Eye (tissue), 1 donor: ENCODE measurements at regions not wholly inside any gene's neighbourhood (a gene's known extent, or its start where the extent isn't known, plus 50 kb on each side); places are given as distances from the start of the nearest gene placed in this dataset.
"Not testable (repeated sequence)": the region's sequence is repeated elsewhere in the genome, so short reads cannot be mapped to it uniquely, and the experiment has no call there.

Experiments used
- DNase-seq: peaks from one replicate; pipeline ENCODE4 v3.0.0-alpha.2; 2015

DNA sequence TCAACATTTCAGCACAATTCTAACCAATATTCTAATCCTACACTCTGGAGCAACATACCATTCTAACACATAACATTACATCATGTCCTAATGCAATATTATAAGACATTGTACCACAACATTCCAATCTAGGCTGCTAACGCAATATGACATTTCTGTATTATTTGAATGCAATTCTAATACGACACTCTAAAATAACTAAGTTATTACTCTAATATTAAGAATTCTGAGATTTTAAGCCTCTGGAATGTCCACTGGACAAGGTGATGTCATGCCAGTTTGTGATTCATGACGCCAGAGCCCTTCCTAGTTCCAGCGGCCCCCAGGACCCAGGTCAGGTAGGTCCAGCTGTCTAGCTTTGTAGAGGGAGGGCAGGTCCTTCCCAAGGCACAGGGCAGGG is 69.7 kb upstream of the SIRPA start:
- no peak for DNase-seq

DNA sequence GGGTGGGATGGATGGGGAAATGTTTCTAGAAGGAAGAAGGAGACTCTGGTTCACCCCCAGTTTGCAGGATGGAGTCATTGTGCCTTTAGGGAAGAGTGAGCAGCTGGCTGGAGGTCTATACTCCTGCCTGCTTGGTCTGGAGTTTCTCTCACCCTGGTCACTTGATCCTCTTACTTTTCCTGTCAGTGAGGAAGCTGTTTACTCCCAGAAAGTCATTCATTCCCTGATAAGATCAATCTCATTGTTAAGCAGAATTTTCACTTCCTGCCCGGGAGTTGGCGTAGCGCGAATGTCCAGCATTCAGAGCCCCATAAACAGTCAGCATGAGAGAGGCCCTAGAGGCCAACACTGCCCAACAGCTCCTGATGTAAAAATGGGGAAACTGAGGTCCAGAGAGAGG is 70.4 kb upstream of the SIRPA start:
- DNase-seq = no peak

DNA sequence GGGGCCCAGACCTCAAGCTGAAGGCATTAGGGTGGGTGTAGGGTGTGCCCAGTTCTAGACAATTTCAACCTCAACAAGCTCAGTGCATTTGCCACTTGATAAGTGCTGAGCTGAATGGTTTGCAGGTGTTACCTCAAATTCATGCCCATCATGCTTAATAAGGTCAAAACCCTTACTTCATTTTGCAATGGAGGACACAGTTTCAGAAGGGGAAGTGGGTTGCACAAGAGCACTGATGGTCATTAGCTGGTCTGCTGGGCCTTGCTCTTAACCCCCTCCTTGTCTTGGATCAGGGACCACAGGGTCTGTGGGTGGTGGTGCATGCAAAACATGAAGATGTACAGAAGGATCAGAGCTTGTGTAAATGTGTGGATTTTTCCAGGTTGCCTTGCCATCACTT is 71.0 kb upstream of the SIRPA start:
- DNase-seq = no peak

DNA sequence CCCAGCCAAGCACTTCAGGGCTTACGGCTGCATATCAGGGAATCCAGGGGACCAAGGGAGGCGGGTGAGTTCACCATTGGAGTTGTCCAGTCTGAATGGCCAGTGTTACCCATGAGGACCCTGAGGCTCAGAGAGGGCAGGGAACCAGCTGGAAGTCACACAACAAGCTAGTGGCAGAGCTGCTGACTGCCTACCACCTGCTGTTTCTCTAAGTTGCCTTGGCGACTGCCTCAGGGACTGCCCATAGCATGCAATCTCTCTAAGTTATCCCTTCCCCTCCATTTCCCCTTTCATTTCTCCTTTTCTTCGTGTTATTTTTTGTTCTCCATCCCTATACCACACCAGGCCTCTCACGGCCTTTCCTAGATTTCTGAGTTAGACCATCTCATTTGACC is 71.8 kb upstream of the SIRPA start:
- no peak for DNase-seq

DNA sequence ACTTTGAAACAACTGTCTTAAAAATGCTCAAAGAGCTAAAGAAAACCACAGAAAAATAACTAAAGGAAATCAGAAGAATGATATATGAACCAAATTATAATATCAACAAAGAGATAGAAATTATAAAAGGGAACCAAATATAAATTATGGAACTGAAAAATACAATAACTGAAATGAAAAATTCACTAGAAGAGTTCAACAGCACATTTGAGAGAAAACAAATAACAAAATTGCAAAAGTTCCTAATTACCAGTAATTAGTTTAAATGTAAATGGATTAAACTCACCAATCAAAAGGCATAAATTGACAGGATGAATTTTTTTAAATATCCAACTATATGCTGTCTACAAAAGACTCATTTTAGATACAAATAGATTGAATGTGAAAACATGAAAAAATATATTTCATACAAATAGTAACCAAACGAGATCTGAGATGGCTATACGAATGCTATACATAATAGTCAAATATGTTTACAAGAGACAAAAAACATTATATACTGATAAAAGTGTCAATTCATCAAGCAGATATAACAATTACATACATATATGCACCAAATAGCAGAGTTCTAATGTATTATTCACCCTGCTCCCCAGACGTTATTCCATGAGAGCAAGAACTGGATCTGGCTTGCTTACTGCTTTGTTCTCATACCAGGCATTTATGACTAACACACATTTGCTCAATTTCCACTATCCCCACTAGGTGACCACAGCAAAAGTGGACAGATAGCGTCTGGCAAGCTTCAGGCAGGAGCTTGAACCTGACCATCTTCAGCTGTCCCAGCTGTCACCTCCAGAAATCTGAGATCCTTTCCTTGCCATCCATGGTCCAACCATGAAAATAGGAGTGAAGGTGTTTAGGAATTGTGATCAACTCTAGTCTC is 72.4 kb upstream of the SIRPA start:
- no peak for DNase-seq

DNA sequence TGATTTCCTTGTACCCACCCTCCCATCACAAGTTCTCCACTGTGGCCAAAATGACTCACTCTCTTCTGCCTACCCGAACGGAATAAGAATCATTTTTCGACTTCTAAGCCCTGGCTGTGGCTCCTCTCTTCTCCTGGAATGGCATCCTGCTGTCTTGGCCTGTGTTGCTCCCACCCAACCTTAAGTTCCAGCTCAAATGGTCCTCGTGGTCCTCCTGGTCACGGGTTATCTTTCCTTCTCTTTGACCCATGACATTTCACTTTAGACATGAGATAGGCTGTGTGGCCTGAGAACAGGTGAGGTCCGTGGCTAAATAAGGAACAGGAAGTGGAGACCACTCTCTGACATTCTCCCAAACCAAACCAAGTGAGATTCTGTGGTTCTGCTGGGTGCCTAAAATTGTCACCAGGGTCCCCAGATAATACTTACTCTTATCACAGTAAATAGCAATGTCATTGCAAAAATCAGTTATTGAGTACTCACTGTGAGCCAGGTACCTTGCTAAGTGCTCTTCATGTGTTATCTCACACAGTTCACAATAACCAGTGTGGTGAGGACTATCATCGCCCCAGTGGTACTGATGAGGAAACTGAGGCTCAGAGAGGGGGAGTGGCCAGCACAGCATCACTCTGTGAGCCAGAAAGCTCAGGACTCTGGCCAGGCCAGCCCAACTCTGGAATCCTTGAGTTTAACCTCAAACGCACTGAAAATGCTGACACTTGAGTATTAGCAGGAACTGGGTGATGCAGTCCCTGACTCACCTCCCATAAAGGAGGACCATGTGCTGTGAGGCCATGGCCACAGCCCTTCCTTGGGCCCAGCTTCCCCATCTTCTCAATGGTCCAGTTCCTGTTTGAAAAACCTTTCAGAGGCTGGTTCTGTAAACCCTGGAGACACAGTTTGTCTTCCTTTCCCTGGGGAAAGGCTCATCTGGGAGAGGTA is 74.8 kb upstream of the SIRPA start:
- DNase-seq = no peak

DNA sequence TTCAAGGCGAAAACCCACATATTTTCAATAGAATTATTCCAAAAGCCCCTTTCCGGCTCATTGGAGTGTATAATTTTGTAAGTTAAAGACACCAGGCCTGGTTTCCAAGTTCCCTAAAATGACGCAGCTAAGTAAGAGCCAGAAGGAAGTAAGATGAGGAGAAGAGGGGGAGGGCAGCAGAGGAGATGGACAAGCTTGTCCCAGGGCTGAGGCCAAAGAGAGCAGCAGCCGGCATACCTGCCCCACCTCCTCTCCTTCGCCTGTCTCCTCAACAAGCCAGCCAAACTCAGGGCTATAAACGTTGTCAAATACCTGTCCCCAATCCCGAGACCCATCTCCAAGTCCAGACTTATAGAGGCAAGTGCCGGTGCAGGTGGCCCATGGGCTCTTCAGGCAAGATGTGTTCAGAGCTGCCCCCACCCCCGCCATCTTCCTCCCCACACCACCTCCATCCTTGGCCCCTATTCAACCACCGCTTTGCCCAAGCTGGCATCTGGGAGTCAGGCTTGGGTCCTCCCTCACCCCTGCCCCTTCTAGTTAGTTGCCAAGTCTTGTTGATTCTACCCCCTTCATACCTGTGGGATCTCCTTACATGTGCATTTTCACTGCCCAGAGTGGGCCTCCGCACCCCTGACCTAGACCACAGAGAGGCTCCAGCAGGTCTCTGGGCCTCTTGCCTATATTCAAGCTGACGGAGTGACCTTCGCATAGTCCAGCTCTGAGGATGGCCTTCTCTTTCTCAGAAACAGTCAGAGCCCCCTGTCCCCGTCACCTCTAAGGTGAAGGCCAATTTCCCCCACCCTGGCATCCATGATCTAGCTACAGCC is 75.7 kb upstream of the SIRPA start:
- no peak for DNase-seq

DNA sequence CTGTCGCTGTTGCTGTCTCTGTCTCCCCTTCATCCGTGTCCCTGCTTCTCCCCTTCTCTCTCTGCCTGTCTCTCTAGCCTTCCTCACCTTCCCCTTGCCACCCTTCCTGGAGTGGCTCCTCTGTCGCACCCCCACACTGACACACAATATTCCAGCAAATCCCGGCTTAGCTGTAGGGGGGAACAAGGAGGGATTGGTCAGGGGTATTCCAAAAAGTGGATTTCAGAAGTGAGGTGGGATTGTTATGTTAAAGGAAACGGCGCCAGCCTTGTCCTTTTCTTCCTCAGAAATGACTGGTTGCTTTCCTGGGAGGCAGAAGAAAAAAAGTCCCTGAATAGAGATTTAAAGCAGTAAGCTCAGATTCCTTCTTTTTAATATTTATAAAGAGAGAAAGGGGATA is 76.3 kb upstream of the SIRPA start:
- DNase-seq = no peak

DNA sequence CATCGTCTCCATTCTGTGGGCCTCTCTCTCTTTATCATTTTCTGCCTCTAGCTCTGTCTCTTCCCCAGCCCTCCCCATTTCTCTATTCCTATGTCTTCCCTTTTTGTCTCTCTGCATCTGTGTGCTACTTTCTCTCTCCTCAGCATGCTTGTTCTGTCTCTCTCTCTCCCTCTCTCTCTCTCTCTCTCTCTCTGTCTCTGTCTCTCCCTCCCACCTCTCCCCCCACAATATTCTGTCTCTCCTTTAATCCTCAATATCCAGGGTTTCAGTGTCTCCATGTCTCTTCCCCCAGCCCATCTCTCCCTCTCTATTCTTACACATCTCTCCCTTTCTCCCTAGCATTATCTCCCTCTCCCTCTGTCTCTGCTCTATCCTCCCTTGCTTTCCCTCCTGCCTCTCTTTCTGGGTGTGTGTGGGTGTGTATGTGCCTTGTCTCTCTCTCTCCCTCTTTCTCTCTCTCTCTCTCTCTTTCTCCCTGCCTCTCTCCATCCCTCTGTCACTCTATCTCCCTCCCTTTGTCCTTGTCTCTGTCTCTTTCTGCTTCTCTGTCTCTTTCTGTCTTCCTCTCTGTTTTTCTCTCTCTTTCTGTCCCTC is 76.9 kb upstream of the SIRPA start:
- DNase-seq = no peak

- no peak for DNase-seq
Observed at GRCh38 chr20:1817577-1818211, 77.5 kb upstream of the SIRPA start.

- no peak for DNase-seq
Observed at GRCh38 chr20:1816384-1817381, 78.5 kb upstream of the SIRPA start.

- DNase-seq = no peak
Observed at GRCh38 chr20:1815502-1816085, 79.6 kb upstream of the SIRPA start.

DNA sequence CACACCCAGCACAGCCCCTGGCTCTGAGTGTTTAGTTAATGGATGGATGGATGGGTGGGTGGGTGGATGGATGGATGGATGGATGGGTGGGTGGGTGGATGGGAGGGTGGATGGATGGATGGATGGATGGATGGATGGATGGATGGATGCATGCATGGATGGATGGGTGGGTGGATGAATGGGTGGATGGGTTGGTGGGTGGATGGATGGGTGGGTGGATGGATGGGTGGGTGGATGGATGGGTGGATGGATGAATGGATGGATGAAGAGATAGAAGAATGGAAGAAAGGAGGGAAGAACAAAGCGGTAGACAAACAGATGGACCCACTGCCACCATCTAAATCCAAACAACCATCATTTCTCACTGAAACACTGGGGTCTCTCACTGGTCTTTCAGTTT is 80.3 kb upstream of the SIRPA start:
- DNase-seq = not testable (repeated sequence)

- no peak for DNase-seq
Observed at GRCh38 chr20:1813674-1814635, 81.3 kb upstream of the SIRPA start.

DNA sequence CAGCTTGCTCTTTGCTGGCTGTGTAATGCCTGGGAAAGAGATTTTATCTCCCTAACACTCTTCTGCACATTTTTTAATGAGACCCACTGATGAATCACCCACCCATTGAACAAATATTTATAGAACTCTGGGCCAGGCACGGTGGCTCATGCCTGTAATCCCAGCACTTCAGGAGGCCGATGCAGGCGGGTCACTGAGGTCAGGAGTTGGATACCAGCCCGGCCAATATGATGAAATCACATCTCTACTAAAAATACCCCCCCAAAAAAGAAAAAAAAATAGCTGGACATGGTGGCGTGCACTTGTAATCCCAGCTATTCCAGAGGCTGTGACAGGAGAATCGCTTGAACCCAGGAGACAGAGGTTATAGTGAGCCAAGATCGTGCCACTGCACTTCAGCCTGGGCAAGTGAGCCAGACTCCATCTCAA is 82.1 kb upstream of the SIRPA start:
- no peak for DNase-seq

DNA sequence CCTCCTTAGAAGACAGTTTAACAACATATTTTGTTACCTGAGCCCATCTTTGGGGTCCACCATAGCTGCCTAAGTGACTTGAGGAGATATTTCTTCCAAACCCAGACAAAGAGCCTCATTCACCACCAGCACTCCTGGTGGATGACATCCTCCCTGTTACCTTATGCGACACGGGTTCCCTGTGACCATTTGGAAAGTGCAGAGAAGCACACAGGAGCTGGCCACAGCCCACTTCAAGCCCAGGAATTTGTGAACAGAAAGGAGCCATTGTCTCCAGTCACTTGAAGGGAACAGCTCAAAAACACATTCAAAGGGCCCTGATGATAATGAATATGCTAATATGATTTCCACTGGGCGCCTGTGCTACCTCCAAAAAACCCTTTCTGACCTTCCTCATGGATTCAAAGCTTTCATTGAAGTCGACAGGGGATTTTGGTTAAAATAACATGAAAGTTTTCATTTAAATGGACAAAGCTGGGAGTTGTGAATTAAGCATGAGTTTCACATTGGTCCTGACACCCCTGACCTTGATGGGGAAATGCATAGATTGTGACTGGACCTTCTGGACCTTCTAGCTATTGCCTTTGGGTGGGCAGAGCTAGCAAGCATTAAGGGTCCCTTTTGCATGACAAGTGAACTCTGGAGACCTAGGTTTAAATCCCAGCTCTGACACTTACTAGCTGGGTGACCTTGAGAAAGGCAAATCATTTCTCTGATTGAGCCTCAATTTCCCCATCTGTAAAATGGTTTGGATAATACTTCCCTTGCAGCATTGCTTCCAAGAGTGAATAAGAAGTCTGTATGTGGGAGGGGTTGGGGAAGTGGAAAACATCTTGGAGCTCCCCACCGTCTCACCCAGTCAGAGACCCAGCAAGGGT is 83.3 kb upstream of the SIRPA start:
- no peak for DNase-seq

DNA sequence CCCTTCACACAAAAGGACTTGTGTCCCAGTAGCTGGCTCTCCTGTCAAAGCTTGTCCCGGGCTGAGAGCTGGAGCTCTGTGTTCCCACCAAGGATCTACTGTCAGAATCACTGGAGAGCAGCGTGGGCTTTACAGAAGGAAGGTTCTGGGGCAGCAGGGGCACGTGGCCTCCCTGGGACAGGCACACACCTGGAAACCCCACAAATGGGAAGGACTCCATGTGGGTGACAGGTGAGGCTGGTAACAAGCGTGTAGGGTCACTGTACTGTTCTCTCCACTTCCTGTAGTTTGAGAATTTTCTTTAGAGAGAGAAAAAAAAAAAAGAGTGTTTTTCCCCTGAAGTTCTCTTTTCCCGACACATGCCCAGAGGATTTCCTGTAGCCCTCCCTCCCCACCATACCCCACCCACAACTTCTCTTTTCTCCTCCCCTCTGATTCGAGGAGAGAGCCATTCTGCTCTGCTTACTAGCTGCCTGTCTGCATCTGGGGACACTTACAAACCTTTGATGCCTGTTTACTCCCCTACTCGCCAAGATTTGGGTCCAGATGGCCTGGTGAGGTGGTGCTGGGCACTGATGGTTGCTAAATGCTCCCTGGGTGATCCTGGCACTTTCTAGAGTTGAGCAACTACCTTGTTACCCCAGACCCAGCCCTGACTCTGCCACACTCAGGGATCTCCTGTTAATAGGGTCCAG is 84.1 kb upstream of the SIRPA start:
- DNase-seq = no peak

- no peak for DNase-seq
Observed at GRCh38 chr20:1810572-1810925, 84.7 kb upstream of the SIRPA start.
